GM12878 (cell line): ENCODE measurements at regions not wholly inside any gene's neighbourhood (a gene's known extent, or its start where the extent isn't known, plus 50 kb on each side); places are given as distances from the start of the nearest gene placed in this dataset.

Experiments
- ATAC-seq: fragments of 200-7000 bp; cut with Tn5 transposase; 3 replicates; pipeline ENCODE4 v1.9.1; 2020; ENCODE audit warnings: mild to moderate bottlenecking, moderate library complexity
- BruUV-seq: library from RNA; stranded (reverse); fragments of 400-500 nt; replicated peaks from 2 replicates; lab custom pipeline; 2021; lab: Mats Ljungman, UMichigan
- CTCF ChIA-PET: fragments of 300-600 bp; sonication (Branson Sonifier 250); formaldehyde crosslinking; extraction: SDS; loops from one replicate; lab custom pipeline; 2021; ENCODE audit warnings: inconsistent platforms; lab: Yijun Ruan, JAX
- POLR2A ChIA-PET: fragments of 350-600 bp; formaldehyde crosslinking; extraction: SDS; loops from one replicate; lab custom pipeline; 2021; ENCODE audit warnings: inconsistent platforms; lab: Charles Lee
- RAD21 ChIA-PET: fragments of 300-600 bp; sonication (Branson Sonifier 250); formaldehyde crosslinking; loops from one replicate; lab custom pipeline; 2023; ENCODE audit warnings: antibody characterized with exemption; ENCODE audit not compliant: unreplicated experiment; lab: Charles Lee
- SMC1A ChIA-PET: fragments of 300-600 bp; sonication (Branson Sonifier 250); formaldehyde crosslinking; loops from one replicate; lab custom pipeline; 2023; ENCODE audit not compliant: unreplicated experiment, uncharacterized antibody; lab: Charles Lee
- DNase-seq: peaks from one replicate; pipeline ENCODE4 v3.0.0-alpha.2; 2011; ENCODE audit warnings: low read depth, low spot score
- FAIRE-seq: peaks from 3 replicates; lab custom pipeline; 2011; peaks lifted over from hg19 to GRCh38; lab: Jason Lieb, UNC
- H2AFZ ChIP-seq: 2 replicates; pipeline ENCODE4 v1.6.0; 2011; ENCODE audit warnings: low read depth, low read length, control low read depth; ENCODE audit not compliant: control insufficient read depth
- H3K27ac ChIP-seq: 2 replicates; pipeline ENCODE4 v1.5.1; 2011; ENCODE audit warnings: control low read depth; ENCODE audit not compliant: control insufficient read depth, insufficient read depth
- H3K27me3 ChIP-seq, 2 experiments: replicated peaks in 1 of 2; 2 replicates each; pipeline versions ENCODE4 v1.6.0 to v1.6.1; 2011; ENCODE audit warnings: low read length in 1 of 2; ENCODE audit not compliant: control insufficient read depth in 2 of 2, insufficient read depth in 2 of 2
- H3K36me3 ChIP-seq, 2 experiments: 2 replicates each; pipeline ENCODE4 v1.5.1; 2011; ENCODE audit warnings: low read length in 1 of 2; ENCODE audit not compliant: control insufficient read depth in 2 of 2, insufficient read depth in 2 of 2
- H3K4me1 ChIP-seq: 2 replicates; pipeline ENCODE4 v1.6.1; 2011; ENCODE audit warnings: mild to moderate bottlenecking, low read length, moderate library complexity, mixed read lengths; ENCODE audit not compliant: control insufficient read depth, insufficient read depth
- H3K4me2 ChIP-seq: 2 replicates; pipeline ENCODE4 v1.6.0; 2011; ENCODE audit warnings: control low read depth; ENCODE audit not compliant: control insufficient read depth, insufficient read depth
- H3K4me3 ChIP-seq: fragments of 200-600 bp; sonication (generic); 2 replicates; pipeline ENCODE4 v1.5.1; 2016
- H3K79me2 ChIP-seq: 2 replicates; pipeline ENCODE4 v1.6.0; 2011; ENCODE audit warnings: low read length; ENCODE audit not compliant: control insufficient read depth, insufficient read depth
- H3K9ac ChIP-seq: 2 replicates; pipeline ENCODE4 v1.8.0; 2011; ENCODE audit warnings: low read length, control low read depth, mixed read lengths; ENCODE audit not compliant: control insufficient read depth, insufficient read depth
- H3K9me3 ChIP-seq: replicated peaks from 3 replicates; pipeline ENCODE4 v1.5.1; 2011; ENCODE audit warnings: mild to moderate bottlenecking, low read length; ENCODE audit not compliant: control insufficient read depth, insufficient read depth
- H4K20me1 ChIP-seq: 2 replicates; pipeline ENCODE4 v1.6.0; 2011; ENCODE audit not compliant: control insufficient read depth, insufficient read depth
- BCLAF1 ChIP-seq: fragments of 450-650 bp; IDR thresholded peaks from 2 replicates; pipeline ENCODE4 v1.6.1; 2017; ENCODE audit warnings: antibody characterized with exemption, mild to moderate bottlenecking, moderate library complexity
- CHD4 ChIP-seq: fragments of 200-600 bp; sonication (generic); IDR thresholded peaks from 2 replicates; pipeline ENCODE4 v1.6.1; 2016; ENCODE audit warnings: mild to moderate bottlenecking
- EED ChIP-seq: sonication (generic); IDR thresholded peaks from 2 replicates; pipeline ENCODE4 v1.6.1; 2016; ENCODE audit warnings: antibody characterized with exemption, low read depth
- HDAC2 ChIP-seq: fragments of 200-600 bp; sonication (generic); IDR thresholded peaks from 2 replicates; pipeline ENCODE4 v1.6.1; 2017
- HSF1 ChIP-seq: fragments of 150-350 bp; IDR thresholded peaks from 2 replicates; pipeline ENCODE4 v1.6.1; 2014; ENCODE audit warnings: mild to moderate bottlenecking, low read depth, low read length
- IKZF1 ChIP-seq: fragments of 450-650 bp; conservative IDR thresholded peaks from 2 replicates; pipeline ENCODE4 v1.6.1; 2017; ENCODE audit warnings: antibody characterized with exemption, mild to moderate bottlenecking
- IKZF2 ChIP-seq, 2 experiments: fragments of 450-650 bp; IDR thresholded peaks; 2 replicates each; pipeline ENCODE4 v1.6.1; 2017; ENCODE audit warnings: mild to moderate bottlenecking in 2 of 2, moderate library complexity in 2 of 2
- MXI1 ChIP-seq: fragments of 150-350 bp; IDR thresholded peaks from 2 replicates; pipeline ENCODE4 v1.6.1; 2011; ENCODE audit warnings: low read depth, mild to moderate bottlenecking, inconsistent platforms, low read length, improper control_type of control experiment
- NR2C2 ChIP-seq: IDR thresholded peaks from 2 replicates; pipeline ENCODE4 v1.6.1; 2011; ENCODE audit warnings: borderline replicate concordance, low read depth; ENCODE audit not compliant: control insufficient read depth, insufficient read length
- POLR2AphosphoS2 ChIP-seq: IDR thresholded peaks from 2 replicates; pipeline ENCODE4 v1.6.1; 2011; ENCODE audit warnings: low read depth, mild to moderate bottlenecking, low read length, improper control_type of control experiment, moderate library complexity
- PRDM15 ChIP-seq: fragments of 450-650 bp; formaldehyde crosslinking; IDR thresholded peaks from 2 replicates; pipeline ENCODE4 v1.4.0; 2020; ENCODE audit warnings: mild to moderate bottlenecking, moderate library complexity
- SREBF1 ChIP-seq: IDR thresholded peaks from 2 replicates; pipeline ENCODE4 v1.6.1; 2012; ENCODE audit warnings: mild to moderate bottlenecking, low read length
- SRF ChIP-seq, 2 experiments: IDR thresholded peaks; 2 replicates each; pipeline ENCODE4 v1.6.1; 2011; ENCODE audit warnings: low read depth in 2 of 2, low read length in 2 of 2, mild to moderate bottlenecking in 1 of 2, moderate library complexity in 1 of 2
- STAT3 ChIP-seq: IDR thresholded peaks from 2 replicates; pipeline ENCODE4 v1.6.1; 2011; ENCODE audit warnings: low read depth, low read length, improper control_type of control experiment
- TARDBP ChIP-seq: IDR thresholded peaks from 2 replicates; pipeline ENCODE4 v1.6.1; 2016; ENCODE audit warnings: borderline replicate concordance
- ZBTB33 ChIP-seq: fragments of 450-650 bp; IDR thresholded peaks from 2 replicates; pipeline ENCODE4 v1.6.1; 2017; ENCODE audit warnings: mild to moderate bottlenecking
- WGBS: methylation state at CpG from one replicate; pipeline ENCODE4 v1.1.6; 2016; ENCODE audit warnings: low lambda C conversion rate; ENCODE audit not compliant: insufficient replicate concordance, insufficient coverage; ENCODE audit errors: missing lambda C conversion rate; 5-methylcytosine and 5-hydroxymethylcytosine counted together
- in situ Hi-C: fragments of 300-500 bp; cut with MboI; formaldehyde crosslinking; loops from 9 replicates; pipeline ENCODE4 v1.14.3; 2018; ENCODE audit warnings: mixed read lengths
- intact Hi-C: fragments of 100-400 bp; cut with micrococcal nuclease; formaldehyde crosslinking; loops from one replicate; pipeline ENCODE4 v1.14.2; 2022; ENCODE audit not compliant: unreplicated experiment

GRCh38 chr16:66041907-66042306, 324.6 kb upstream of the CDH5 start:
- H3K79me2 ChIP-seq: no peaks in the 10 kb centered on the region
- H3K4me1 ChIP-seq: no peaks in the 10 kb centered on the region
- no peaks in the 10 kb centered on the region for H4K20me1 ChIP-seq
- ATAC-seq: no peak
- BruUV-seq: no TSS peak
- H3K36me3 ChIP-seq: no peaks in the 10 kb centered on the region
- intact Hi-C loops (no loop called here), in situ Hi-C loops (no loop called here)
- SMC1A ChIA-PET: no interaction called here
- no peak for DNase-seq
- no peak for FAIRE-seq
- no peaks in the 10 kb centered on the region for H3K27me3 ChIP-seq
- no peak overlapping the region for H2AFZ ChIP-seq
- POLR2A ChIA-PET: no interaction called here
- no peak overlapping the region for H3K27ac ChIP-seq
- WGBS: 7% methylated on average over 4 of the region's 4 CpGs
- no peak overlapping the region for H3K4me3 ChIP-seq
- RAD21 ChIA-PET: no interaction called here
- H3K9ac ChIP-seq: no peak overlapping the region
- no peaks in the 10 kb centered on the region for H3K9me3 ChIP-seq
- no peak for TF ChIP-seq SREBF1
- no peak for TF ChIP-seq MXI1
- TF ChIP-seq EED: no peak
- TF ChIP-seq HDAC2: no peak
- no peak for TF ChIP-seq IKZF2 (IDR thresholded peaks at IDR 0.05)
- no peak for TF ChIP-seq IKZF1
- no peak for TF ChIP-seq BCLAF1
- no peak for TF ChIP-seq SRF (IDR thresholded peaks at IDR 0.05; ENCODE audit: low read depth in 2 of 2, low read length in 2 of 2)
- TF ChIP-seq STAT3: no peak
- TF ChIP-seq HSF1: no peak
- no peak for TF ChIP-seq NR2C2
- TF ChIP-seq TARDBP: no peak
- no peak for TF ChIP-seq ZBTB33
- TF ChIP-seq CHD4: no peak
- TF ChIP-seq PRDM15: no peak
- TF ChIP-seq POLR2AphosphoS2: no peak
- CTCF ChIA-PET: no interaction called here
- no peak overlapping the region for H3K4me2 ChIP-seq
